Stimulated activated naive CD8-positive, alpha-beta T cell treated with anti-CD3 and anti-CD28 coated beads, Interleukin-15, Interleukin-2, amounts not matched to agents 100 U/mL and 50 U/mL, for 24 hours (primary cell): ENCODE measurements at regions not wholly inside any gene's neighbourhood (a gene's known extent, or its start where the extent isn't known, plus 50 kb on each side); places are given as distances from the start of the nearest gene placed in this dataset.

ENCODE experiments used
- ATAC-seq: fragments of 150-1000 bp; cut with Tn5 transposase; one replicate; pipeline ENCODE4 v1.10.0; 2021
- DNase-seq: peaks from one replicate; pipeline ENCODE4 v3.0.0; 2021

- DNase-seq (no peak), ATAC-seq (no peak)
Measured at GRCh38 chr5:3825531-3826451, 230.2 kb downstream of the IRX1 start.

- DNase-seq (no peak), ATAC-seq (no peak)
Measured at GRCh38 chr5:3827624-3828023, 232.0 kb downstream of the IRX1 start.

GRCh38 chr5:3828761-3829160 lies 233.1 kb downstream of the IRX1 start:
- no peak for DNase-seq
- ATAC-seq, result no peak

GRCh38 chr5:3833566-3833965 lies 237.9 kb downstream of the IRX1 start:
- ATAC-seq (no peak), DNase-seq (no peak)

GRCh38 chr5:3835811-3836210 lies 240.2 kb downstream of the IRX1 start:
- no peak for ATAC-seq
- no peak for DNase-seq

- DNase-seq (no peak), ATAC-seq (no peak)
Measured at GRCh38 chr5:3836528-3836927, 240.9 kb downstream of the IRX1 start.

GRCh38 chr5:3837506-3837905 lies 241.9 kb downstream of the IRX1 start:
- ATAC-seq (no peak), DNase-seq (no peak)

GRCh38 chr5:3839151-3839550 lies 243.5 kb downstream of the IRX1 start:
- DNase-seq (no peak), ATAC-seq (no peak)

- ATAC-seq, result no peak
- no peak for DNase-seq
Measured at GRCh38 chr5:3842591-3842990, 247.0 kb downstream of the IRX1 start.

- ATAC-seq, result no peak
- DNase-seq, result no peak
Measured at GRCh38 chr5:3843706-3844105, 248.1 kb downstream of the IRX1 start.

- no peak for DNase-seq
- no peak for ATAC-seq
Measured at GRCh38 chr5:3844266-3844665, 248.6 kb downstream of the IRX1 start.

- ATAC-seq, result no peak
- no peak for DNase-seq
Measured at GRCh38 chr5:3845230-3845629, 249.6 kb downstream of the IRX1 start.

GRCh38 chr5:3852161-3852916 lies 256.7 kb downstream of the IRX1 start:
- ATAC-seq (no peak), DNase-seq (no peak)

- ATAC-seq (no peak), DNase-seq (no peak)
Measured at GRCh38 chr5:3853362-3853761, 257.7 kb downstream of the IRX1 start.

- DNase-seq (no peak), ATAC-seq (no peak)
Measured at GRCh38 chr5:3854188-3854821, 258.7 kb downstream of the IRX1 start.

- ATAC-seq, result no peak
- no peak for DNase-seq
Measured at GRCh38 chr5:3856036-3856435, 260.4 kb downstream of the IRX1 start.

- ATAC-seq (no peak), DNase-seq (no peak)
Measured at GRCh38 chr5:3858524-3858923, 262.9 kb downstream of the IRX1 start.

GRCh38 chr5:3862906-3863305 lies 267.3 kb downstream of the IRX1 start:
- DNase-seq, result no peak
- no peak for ATAC-seq

- ATAC-seq, result no peak
- DNase-seq, result no peak
Measured at GRCh38 chr5:3875144-3875543, 279.5 kb downstream of the IRX1 start.

- no peak for ATAC-seq
- no peak for DNase-seq
Measured at GRCh38 chr5:3878267-3878666, 282.6 kb downstream of the IRX1 start.

- ATAC-seq (no peak), DNase-seq (no peak)
Measured at GRCh38 chr5:3883040-3883439, 287.4 kb downstream of the IRX1 start.

GRCh38 chr5:3886524-3887451 lies 291.2 kb downstream of the IRX1 start:
- no peak for ATAC-seq

More at GRCh38 chr5:3886524-3887451, 291.2 kb downstream of the IRX1 start:
- DNase-seq, result no peak
